ENCODE measurements at regions not wholly inside any gene's neighbourhood (a gene's known extent, or its start where the extent isn't known, plus 50 kb on each side); places are given as distances from the start of the nearest gene placed in this dataset.
"Not testable (repeated sequence)": the region's sequence is repeated elsewhere in the genome, so short reads cannot be mapped to it uniquely, and the experiment has no call there.

DNA sequence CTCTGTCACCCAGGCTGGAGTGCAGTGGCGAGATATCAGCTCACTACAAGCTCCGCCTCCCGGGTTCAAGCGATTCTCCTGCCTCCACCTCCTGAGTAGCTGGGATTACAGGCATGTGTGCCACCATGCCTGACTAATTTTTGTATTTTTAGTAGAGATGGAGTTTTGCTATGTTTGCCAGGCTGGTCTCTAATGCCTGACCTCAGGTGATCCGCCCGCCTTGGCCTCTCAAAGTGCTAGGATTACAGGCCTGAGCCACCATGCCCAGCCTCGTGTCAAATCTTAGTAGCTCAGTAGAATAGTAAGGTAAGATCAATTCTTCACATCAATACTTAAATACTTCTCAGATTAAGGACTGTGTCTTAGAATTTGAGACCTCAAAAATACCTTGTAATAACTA, 112.5 kb upstream of the PNPLA4 start:
- TF ChIP-seq, protein P1, sequence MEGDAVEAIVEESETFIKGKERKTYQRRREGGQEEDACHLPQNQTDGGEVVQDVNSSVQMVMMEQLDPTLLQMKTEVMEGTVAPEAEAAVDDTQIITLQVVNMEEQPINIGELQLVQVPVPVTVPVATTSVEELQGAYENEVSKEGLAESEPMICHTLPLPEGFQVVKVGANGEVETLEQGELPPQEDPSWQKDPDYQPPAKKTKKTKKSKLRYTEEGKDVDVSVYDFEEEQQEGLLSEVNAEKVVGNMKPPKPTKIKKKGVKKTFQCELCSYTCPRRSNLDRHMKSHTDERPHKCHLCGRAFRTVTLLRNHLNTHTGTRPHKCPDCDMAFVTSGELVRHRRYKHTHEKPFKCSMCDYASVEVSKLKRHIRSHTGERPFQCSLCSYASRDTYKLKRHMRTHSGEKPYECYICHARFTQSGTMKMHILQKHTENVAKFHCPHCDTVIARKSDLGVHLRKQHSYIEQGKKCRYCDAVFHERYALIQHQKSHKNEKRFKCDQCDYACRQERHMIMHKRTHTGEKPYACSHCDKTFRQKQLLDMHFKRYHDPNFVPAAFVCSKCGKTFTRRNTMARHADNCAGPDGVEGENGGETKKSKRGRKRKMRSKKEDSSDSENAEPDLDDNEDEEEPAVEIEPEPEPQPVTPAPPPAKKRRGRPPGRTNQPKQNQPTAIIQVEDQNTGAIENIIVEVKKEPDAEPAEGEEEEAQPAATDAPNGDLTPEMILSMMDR (IDR thresholded peaks at IDR 0.05), result not testable (repeated sequence)
- not testable (repeated sequence) for TF ChIP-seq ZFX (IDR thresholded peaks at IDR 0.05; ENCODE audit: borderline replicate concordance)
